Tibial nerve (tissue), 3 donors: ENCODE measurements at regions not wholly inside any gene's neighbourhood (a gene's known extent, or its start where the extent isn't known, plus 50 kb on each side); places are given as distances from the start of the nearest gene placed in this dataset.

Experiments used
- POLR2A ChIP-seq, 2 donors: fragments of 450-650 bp; IDR thresholded peaks; one replicate each; pipeline ENCODE4 v1.6.1; 2017; ENCODE audit warnings: antibody characterized with exemption in 2 of 2, mild to moderate bottlenecking in 2 of 2, moderate library complexity in 2 of 2
- TF ChIP-seq, protein P1 (sequence below), 5 experiments: fragments of 200-600 bp in 3 of 5; fragments of 450-650 bp in 2 of 5; sonication (generic) in 3 of 5; IDR thresholded peaks; one replicate each; pipeline ENCODE4 v1.5.1; 2016 to 2019; ENCODE audit warnings: antibody characterized with exemption in 5 of 5, mild to moderate bottlenecking in 3 of 5, moderate library complexity in 2 of 5

DNA sequence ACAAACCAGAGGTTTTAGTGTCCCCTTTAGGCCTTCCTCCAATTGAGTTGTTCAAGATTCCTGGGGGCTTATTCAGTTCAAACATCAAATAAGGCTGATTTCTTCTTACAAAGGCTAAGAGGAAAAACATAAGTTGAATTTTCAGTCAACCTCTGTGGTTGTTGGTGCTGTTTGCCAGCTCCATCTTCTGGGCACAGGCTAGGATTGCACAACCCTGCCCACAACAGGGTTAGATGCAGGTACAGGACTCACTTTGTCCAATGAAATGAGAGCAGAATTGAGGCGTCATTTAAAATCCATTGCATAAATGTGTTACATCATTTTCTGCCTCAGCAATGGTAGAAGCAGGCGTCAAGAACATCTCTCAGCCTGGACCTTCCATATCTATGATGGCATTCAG lies 173.3 kb downstream of the PMP22 start:
- TF ChIP-seq, protein P1, sequence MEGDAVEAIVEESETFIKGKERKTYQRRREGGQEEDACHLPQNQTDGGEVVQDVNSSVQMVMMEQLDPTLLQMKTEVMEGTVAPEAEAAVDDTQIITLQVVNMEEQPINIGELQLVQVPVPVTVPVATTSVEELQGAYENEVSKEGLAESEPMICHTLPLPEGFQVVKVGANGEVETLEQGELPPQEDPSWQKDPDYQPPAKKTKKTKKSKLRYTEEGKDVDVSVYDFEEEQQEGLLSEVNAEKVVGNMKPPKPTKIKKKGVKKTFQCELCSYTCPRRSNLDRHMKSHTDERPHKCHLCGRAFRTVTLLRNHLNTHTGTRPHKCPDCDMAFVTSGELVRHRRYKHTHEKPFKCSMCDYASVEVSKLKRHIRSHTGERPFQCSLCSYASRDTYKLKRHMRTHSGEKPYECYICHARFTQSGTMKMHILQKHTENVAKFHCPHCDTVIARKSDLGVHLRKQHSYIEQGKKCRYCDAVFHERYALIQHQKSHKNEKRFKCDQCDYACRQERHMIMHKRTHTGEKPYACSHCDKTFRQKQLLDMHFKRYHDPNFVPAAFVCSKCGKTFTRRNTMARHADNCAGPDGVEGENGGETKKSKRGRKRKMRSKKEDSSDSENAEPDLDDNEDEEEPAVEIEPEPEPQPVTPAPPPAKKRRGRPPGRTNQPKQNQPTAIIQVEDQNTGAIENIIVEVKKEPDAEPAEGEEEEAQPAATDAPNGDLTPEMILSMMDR (IDR thresholded peaks at IDR 0.05): no peak
- TF ChIP-seq POLR2A (IDR thresholded peaks at IDR 0.05): no peak
